SU-DHL-6 (cell line): ENCODE measurements at regions not wholly inside any gene's neighbourhood (a gene's known extent, or its start where the extent isn't known, plus 50 kb on each side); places are given as distances from the start of the nearest gene placed in this dataset.

Experiments
- H2AFZ ChIP-seq: fragments of 200-600 bp; sonication (generic); 2 replicates; pipeline ENCODE4 v1.6.1; 2014; ENCODE audit warnings: low read depth, mild to moderate bottlenecking, moderate library complexity, mixed read lengths, antibody characterized with exemption, low read length; ENCODE audit not compliant: severe bottlenecking
- H3F3A ChIP-seq: fragments of 200-600 bp; shearing (Covaris generic); 2 replicates; pipeline ENCODE4 v1.6.0; 2016; ENCODE audit warnings: antibody characterized with exemption, mild to moderate bottlenecking; ENCODE audit not compliant: insufficient read depth
- H3K27ac ChIP-seq: fragments of 200-600 bp; sonication (generic); 2 replicates; pipeline ENCODE4 v1.5.1; 2016; ENCODE audit warnings: low read depth, mild to moderate bottlenecking, low read length, moderate library complexity, mixed read lengths
- H3K27me3 ChIP-seq: fragments of 200-600 bp; sonication (generic), shearing (Covaris generic); 2 replicates; pipeline ENCODE4 v1.6.0; 2014; ENCODE audit warnings: mild to moderate bottlenecking, low read length
- H3K36me3 ChIP-seq: fragments of 200-600 bp; sonication (generic); 2 replicates; pipeline ENCODE4 v1.6.1; 2014; ENCODE audit warnings: mild to moderate bottlenecking, low read length, mixed read lengths
- H3K4me2 ChIP-seq: fragments of 300-600, 200-600 bp; shearing (Covaris generic), sonication (generic); 2 replicates; pipeline ENCODE4 v1.6.0; 2014; ENCODE audit warnings: low read length, low read depth, mild to moderate bottlenecking; ENCODE audit not compliant: poor library complexity, severe bottlenecking
- H3K4me3 ChIP-seq: fragments of 200-600 bp; sonication (generic); 2 replicates; pipeline ENCODE4 v1.5.1; 2014; ENCODE audit warnings: antibody characterized with exemption, low read length, mild to moderate bottlenecking, mixed read lengths; ENCODE audit not compliant: insufficient read depth, poor library complexity, severe bottlenecking
- H3K79me2 ChIP-seq: fragments of 200-600 bp; sonication (generic); 2 replicates; pipeline ENCODE4 v1.6.1; 2014; ENCODE audit warnings: mild to moderate bottlenecking, low read length, moderate library complexity; ENCODE audit not compliant: insufficient read depth
- H3K9ac ChIP-seq: fragments of 200-600 bp; sonication (generic); 2 replicates; pipeline ENCODE4 v1.7.0; 2014; ENCODE audit warnings: mild to moderate bottlenecking, low read length
- H3K9me2 ChIP-seq: fragments of 200-600 bp; sonication (generic); replicated peaks from 2 replicates; pipeline ENCODE4 v1.6.1; 2014; ENCODE audit warnings: low read length; ENCODE audit not compliant: insufficient read depth
- H3K9me3 ChIP-seq: fragments of 200-600 bp; sonication (generic); 2 replicates; pipeline ENCODE4 v1.6.1; 2014; ENCODE audit warnings: low read length, mixed read lengths; ENCODE audit not compliant: insufficient read depth
- H4K20me1 ChIP-seq: fragments of 200-600 bp; sonication (generic); 2 replicates; pipeline ENCODE4 v1.6.1; 2014; ENCODE audit warnings: low read depth, mild to moderate bottlenecking, antibody characterized with exemption, low read length, moderate library complexity, mixed read lengths
- EZH2phosphoT487 ChIP-seq: fragments of 200-600 bp; sonication (generic), shearing (Covaris generic); conservative IDR thresholded peaks from 2 replicates; pipeline ENCODE4 v1.6.1; 2018; ENCODE audit warnings: mild to moderate bottlenecking, antibody characterized with exemption, low read length, moderate library complexity, mixed read lengths
- TF ChIP-seq, protein P1 (sequence below): fragments of 200-600 bp; sonication (generic); IDR thresholded peaks from one replicate; pipeline ENCODE4 v1.5.1; 2017; ENCODE audit warnings: antibody characterized with exemption, mild to moderate bottlenecking, low read length, moderate library complexity; ENCODE audit not compliant: insufficient read depth, poor library complexity, severe bottlenecking

DNA sequence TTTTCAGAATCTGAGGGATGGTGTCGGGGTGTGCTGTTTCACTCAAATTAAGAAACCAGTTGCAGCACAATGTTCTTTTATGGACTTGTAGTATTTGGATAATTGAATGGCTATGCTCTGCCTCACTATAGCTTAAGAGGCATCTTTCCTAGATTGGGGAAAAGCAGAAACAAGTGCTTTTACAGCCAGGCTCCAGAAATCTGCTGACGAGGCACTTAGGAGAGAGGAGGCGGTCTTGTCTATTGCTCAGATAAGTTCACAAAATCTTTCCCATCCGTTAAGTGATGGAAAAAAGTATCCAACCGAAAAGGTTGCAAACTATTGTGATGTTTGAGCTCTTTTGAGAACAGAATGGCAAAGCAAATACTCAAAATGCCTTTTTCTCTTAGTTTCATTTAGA, 336.1 kb upstream of the RARB start:
- H3K27me3 ChIP-seq = no peaks in the 10 kb centered on the region
- H3K9me3 ChIP-seq = no peaks in the 10 kb centered on the region
- H3F3A ChIP-seq = no peaks in the 10 kb centered on the region
- H3K4me3 ChIP-seq = no peak overlapping the region
- no peak overlapping the region for H2AFZ ChIP-seq
- no peaks in the 10 kb centered on the region for H3K36me3 ChIP-seq
- no peaks in the 10 kb centered on the region for H3K9me2 ChIP-seq
- H3K4me2 ChIP-seq = no peak overlapping the region
- H3K27ac ChIP-seq = no peak overlapping the region
- TF ChIP-seq, protein P1, sequence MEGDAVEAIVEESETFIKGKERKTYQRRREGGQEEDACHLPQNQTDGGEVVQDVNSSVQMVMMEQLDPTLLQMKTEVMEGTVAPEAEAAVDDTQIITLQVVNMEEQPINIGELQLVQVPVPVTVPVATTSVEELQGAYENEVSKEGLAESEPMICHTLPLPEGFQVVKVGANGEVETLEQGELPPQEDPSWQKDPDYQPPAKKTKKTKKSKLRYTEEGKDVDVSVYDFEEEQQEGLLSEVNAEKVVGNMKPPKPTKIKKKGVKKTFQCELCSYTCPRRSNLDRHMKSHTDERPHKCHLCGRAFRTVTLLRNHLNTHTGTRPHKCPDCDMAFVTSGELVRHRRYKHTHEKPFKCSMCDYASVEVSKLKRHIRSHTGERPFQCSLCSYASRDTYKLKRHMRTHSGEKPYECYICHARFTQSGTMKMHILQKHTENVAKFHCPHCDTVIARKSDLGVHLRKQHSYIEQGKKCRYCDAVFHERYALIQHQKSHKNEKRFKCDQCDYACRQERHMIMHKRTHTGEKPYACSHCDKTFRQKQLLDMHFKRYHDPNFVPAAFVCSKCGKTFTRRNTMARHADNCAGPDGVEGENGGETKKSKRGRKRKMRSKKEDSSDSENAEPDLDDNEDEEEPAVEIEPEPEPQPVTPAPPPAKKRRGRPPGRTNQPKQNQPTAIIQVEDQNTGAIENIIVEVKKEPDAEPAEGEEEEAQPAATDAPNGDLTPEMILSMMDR = no peak
- no peak for TF ChIP-seq EZH2phosphoT487
- no peaks in the 10 kb centered on the region for H3K79me2 ChIP-seq
- no peaks in the 10 kb centered on the region for H4K20me1 ChIP-seq
- H3K9ac ChIP-seq = no peak overlapping the region

DNA sequence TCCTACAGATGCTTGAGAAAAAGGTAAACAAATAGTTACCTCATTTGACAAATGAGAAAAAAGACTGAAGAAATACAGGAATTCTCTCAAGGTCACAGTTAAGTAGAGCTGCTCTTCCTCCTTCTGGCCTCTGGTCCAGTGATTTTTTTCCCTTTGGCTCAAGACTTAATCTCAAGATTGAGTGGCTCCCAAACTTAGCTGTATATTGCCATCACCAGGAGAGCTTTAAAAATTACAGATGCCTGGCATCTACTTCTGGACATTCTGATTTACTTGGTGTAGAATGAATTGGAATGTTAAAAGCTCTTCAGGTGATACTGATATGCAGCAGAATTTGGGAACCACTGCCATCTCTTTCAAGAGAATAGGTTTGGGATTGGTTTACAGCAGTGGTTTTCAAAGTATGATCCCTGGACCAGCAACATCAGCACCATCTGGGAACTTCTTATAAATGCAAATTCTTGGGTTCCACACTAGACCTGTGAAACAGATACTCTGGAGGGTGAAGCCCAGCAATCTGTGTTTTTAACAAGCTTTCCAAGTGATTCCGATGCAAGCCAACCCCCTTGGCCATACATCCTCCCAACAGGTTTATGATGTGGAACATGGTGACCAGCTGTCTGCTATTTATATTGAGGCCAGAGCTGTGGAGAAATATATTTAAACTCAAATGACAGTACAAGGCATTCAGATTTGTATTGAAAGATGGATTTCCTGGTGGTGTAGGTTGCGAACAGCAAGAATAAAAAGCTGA, 333.0 kb upstream of the RARB start:
- Histone ChIP-seq H3F3A (no peaks in the 10 kb centered on the region), H3K36me3 (no peaks in the 10 kb centered on the region), H3K9ac (no peak overlapping the region), H3K4me2 (no peak overlapping the region), H3K27me3 (no peaks in the 10 kb centered on the region), H4K20me1 (no peaks in the 10 kb centered on the region), H3K9me2 (no peaks in the 10 kb centered on the region), H3K9me3 (no peaks in the 10 kb centered on the region), H3K27ac (no peak overlapping the region), H2AFZ (no peak overlapping the region), H3K79me2 (no peaks in the 10 kb centered on the region), H3K4me3 (no peak overlapping the region)
- TF ChIP-seq EZH2phosphoT487 = no peak
- TF ChIP-seq, protein P1 = no peak

DNA sequence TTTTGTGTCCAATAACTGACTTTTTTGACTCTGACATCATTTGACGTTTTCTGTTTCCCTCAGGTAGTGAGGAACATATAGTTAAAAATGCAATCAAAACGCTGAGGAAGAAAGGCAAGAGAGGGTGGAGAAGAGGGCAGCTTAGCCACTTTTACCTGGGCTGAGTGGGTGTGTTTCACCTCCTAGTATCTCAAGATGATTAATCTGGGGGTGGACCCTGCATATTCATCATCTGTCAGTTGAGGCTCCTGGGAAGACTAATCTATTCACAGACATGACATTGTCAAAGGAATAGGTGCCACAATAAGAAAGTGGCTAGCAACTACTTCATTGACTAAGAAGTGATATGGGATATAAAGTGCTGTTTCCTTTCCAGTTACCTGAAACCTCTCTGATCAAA, 331.5 kb upstream of the RARB start:
- no peaks in the 10 kb centered on the region for H3F3A ChIP-seq
- H3K27ac ChIP-seq = no peak overlapping the region
- H4K20me1 ChIP-seq = no peaks in the 10 kb centered on the region
- H2AFZ ChIP-seq = no peak overlapping the region
- H3K36me3 ChIP-seq = no peaks in the 10 kb centered on the region
- no peaks in the 10 kb centered on the region for H3K9me2 ChIP-seq
- H3K4me3 ChIP-seq = no peak overlapping the region
- H3K27me3 ChIP-seq = no peaks in the 10 kb centered on the region
- no peaks in the 10 kb centered on the region for H3K9me3 ChIP-seq
- TF ChIP-seq EZH2phosphoT487 = no peak
- H3K9ac ChIP-seq = no peak overlapping the region
- no peaks in the 10 kb centered on the region for H3K79me2 ChIP-seq
- H3K4me2 ChIP-seq = no peak overlapping the region

DNA sequence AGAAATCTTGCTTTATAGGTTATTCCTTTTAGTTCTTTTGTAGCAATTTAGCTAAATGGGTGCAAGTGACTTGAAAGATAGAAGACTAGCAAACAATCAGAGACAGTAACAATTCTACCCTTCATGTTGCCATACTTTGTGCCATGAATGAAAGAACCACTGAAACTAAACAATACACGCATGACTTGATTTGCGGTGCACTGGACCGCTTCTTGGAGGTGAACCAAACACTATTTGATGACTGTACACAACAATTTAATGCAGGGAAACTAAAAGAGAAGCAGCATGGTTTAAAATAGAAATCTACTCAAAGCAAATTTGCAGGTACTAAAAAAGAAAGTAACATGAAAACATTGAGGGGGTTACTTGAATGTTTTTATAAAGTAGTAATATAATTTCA, 331.0 kb upstream of the RARB start:
- no peaks in the 10 kb centered on the region for H4K20me1 ChIP-seq
- no peaks in the 10 kb centered on the region for H3K27me3 ChIP-seq
- H3K4me2 ChIP-seq = no peak overlapping the region
- H3K9me3 ChIP-seq = no peaks in the 10 kb centered on the region
- no peaks in the 10 kb centered on the region for H3K9me2 ChIP-seq
- no peaks in the 10 kb centered on the region for H3K79me2 ChIP-seq
- TF ChIP-seq, protein P1 = no peak
- TF ChIP-seq EZH2phosphoT487 = no peak
- no peak overlapping the region for H3K4me3 ChIP-seq
- H3F3A ChIP-seq = no peaks in the 10 kb centered on the region
- no peaks in the 10 kb centered on the region for H3K36me3 ChIP-seq
- H3K27ac ChIP-seq = no peak overlapping the region
- H3K9ac ChIP-seq = no peak overlapping the region
- H2AFZ ChIP-seq = no peak overlapping the region
